ENCODE measurements at regions not wholly inside any gene's neighbourhood (a gene's known extent, or its start where the extent isn't known, plus 50 kb on each side); places are given as distances from the start of the nearest gene placed in this dataset.

DNA sequence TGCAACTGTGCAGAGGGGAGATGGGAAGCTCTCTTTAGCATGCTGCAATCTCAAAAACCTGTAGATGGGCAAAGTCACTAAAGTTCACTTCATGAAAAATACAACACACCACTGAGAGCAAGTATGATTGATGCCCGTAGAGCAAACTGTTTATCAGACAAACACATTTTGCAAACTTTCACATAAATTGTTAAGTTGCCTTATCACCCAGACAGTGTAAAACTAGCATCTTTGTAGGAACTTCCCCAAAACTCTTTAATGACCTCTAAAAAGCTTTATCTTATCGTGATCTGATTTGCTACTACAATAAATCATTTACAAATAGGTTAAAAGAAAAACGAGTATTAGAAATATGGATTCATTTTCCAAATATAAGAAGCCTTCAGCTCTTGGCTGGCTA is 391.0 kb downstream of the LMO4 start:
- no peak for DNase-seq (ENCODE audit: low spot score)

DNA sequence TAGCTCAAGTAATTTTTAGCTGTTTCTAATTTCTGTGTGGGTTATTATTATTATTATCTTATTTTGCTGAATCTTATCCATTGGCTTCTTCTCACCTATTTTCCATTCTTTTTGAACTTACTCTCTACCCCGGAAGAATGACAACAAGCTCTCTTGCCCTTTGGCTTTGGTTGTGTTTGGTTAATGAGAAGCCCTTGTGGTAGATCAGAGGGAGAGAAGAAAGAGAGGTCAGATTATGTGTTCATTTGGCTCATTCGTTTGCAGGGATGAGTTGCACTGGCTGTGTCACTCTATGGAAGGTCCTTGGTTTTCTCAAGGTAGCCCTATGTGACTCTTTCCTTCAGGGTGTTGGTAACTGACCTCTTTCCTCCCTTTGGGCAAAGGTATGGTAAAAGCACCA is 391.9 kb downstream of the LMO4 start:
- DNase-seq (ENCODE audit: low spot score), result no peak

DNA sequence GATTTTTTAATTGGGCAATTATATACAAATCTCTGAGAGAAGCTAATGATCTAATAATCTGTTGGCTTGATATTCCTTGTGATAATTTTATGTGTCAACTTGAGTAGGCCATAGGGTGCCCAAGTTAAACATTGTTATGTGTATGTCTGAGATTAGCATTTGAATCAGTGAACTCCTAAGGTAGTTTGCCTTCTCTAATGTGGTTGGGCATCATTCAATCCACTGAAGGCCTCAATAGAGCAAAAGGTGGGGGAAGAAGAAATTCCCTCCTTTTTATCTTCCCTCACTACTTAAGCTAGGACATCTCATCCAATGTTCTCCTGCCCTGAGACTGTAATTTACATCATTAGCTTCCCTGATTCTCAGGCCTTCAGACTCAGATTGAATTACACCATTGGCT is 394.5 kb downstream of the LMO4 start:
- DNase-seq (ENCODE audit: low spot score), result no peak

DNA sequence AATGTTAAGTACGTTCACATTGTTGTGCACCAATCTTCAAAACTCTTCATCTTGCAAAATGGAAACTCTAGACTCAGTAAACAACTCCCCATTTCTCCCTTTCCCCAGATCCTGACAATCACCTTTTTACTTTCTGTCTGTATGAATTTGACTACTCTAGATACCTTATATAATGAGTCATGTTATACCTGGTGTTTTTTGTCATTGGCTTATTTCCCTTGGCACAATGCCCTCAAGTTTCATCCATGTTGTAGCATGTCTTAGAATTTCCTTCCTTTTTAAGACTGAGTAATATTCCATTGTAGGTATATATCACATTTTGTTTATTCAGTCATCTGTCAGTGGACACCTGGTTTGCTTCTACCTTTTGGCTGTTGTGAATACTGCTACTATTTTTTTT is 399.5 kb downstream of the LMO4 start:
- no peak for DNase-seq (ENCODE audit: low spot score)

DNA sequence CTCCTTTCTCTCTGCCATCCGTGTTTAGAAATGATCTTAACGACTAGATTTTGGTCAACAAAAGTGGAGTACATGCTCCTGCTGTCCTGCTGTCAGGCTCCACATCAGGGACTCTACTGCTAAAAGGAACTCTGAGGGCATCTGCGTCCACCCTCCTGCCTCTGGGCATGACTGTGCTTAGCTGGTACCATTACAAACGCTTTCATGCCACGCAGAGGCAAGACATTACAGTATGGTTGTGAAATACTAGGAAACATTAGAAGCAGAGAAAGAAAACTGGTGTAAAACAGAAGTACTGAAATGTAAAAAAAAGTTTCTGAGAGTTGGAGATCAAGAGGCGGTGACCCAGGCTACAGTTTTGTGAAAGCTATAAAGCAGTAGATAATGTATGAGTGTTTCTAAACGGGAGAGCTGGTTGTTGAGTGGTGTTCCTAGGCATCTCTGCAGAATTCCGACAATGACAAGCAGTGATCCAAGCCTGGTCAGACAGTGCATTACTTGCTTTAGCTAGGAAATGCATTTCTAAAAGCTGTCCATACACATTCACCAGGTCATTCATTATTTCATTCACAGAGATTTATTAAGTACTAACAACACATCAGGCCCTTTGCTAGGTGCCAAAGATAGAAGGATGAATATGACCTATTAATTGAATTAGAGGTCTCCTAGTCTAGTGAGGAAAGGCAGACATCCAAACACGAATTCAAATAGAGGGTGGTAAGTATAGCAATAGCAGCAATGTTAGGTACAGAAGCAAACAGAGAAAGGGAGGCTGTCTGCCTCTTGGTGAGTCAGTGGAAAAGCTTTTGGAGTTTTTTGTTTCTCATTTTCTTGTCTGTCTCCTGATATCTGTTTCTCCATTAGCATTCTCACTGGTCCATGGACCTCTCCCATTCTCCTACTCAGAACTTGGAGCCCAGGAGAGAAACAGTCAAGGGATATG is 401.9 kb downstream of the LMO4 start:
- no peak for DNase-seq (ENCODE audit: low spot score)

DNA sequence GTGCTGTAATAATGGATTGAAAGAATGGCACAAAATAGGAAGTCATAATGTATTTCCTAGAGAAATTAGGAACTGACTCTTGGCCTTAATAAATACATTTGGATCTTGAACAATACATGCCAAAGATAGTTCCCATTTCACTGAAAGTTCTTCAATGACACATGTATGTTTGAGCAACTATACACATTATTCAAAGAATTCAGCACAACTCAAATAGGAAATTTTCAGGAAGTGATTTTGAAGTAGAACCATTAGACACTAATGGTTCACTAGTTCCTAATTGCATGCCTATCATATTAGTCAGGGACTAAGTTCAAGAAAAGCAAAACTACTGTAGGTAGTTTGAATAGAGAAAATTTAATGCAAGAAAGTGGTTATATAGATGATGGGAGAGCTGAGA is 404.7 kb downstream of the LMO4 start:
- DNase-seq (ENCODE audit: low spot score), result no peak

DNA sequence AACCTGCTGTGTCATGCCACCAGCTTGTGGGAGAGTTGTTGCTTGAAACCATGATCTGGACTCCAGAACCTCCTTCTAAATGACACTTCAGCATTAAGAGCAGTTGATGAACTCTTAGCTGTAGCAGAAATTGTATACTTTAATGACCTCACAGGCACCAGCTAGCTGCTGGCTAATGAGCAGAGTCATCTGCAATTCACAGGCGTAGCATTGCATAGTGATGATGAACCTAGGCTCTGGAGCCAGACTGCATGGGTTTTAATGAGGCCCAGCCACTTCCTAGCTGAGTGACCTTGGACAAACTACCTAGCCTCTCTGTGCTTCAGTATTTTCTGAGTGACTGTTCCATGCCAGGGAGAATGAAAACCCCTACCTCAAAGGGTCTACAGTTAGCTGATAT is 407.1 kb downstream of the LMO4 start:
- DNase-seq (ENCODE audit: low spot score), result no peak

DNA sequence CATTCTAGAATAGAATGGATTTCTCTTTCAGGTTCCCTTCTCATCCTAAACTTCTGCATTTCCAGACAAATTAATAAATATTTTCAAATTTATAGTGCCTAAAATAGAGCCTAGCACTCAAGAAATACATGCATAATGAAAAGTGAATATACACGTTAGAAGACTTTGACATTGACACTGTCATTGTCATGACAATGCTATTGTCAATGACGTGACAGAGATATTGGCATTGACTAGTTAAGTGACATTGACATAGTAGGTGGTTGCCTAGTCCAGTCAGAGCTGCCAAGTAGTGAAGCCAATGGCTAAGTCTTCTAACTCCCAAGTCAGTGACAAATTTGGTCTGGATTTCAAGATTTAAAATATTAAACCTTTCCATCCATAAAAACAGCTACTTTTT is 410.5 kb downstream of the LMO4 start:
- no peak for DNase-seq (ENCODE audit: low spot score)

DNA sequence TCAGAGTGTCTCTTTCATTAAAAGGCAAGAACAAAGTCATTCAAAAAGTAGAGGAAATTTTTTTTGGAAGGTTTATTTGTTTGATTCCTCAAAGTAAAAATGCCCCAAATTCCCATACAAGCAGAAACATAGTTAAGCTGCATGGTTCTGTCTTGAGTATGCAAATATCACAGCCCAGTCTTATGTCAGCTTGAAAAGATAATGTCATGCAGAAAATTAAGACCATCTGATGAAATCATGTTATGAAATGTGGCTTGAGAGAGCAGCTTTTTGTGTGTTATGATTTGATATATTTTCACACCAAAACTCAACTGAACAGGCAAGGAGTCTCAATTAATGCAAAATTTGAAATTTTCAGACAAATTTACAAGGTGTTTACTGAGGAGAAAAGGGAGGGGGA is 411.0 kb downstream of the LMO4 start:
- DNase-seq (ENCODE audit: low spot score), result no peak

DNA sequence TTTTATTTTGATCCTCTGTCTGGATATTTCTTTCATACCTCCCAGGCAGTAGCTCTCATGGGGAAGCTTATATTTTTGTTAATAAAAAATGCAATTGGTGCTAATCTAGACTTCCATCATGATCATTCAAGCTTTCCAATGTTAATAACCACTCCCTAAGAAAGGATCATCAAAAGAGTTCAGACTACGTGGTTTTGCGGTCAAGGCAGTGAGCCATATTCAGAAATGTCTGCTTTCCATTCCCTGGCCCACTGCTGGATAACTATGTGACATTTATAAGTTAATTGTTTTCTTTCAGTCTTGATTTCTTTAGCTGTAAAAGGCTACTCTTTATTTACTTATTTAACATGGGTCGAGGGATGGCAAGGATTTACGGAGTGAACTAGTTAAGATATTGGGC is 414.6 kb downstream of the LMO4 start:
- no peak for DNase-seq (ENCODE audit: low spot score)

DNA sequence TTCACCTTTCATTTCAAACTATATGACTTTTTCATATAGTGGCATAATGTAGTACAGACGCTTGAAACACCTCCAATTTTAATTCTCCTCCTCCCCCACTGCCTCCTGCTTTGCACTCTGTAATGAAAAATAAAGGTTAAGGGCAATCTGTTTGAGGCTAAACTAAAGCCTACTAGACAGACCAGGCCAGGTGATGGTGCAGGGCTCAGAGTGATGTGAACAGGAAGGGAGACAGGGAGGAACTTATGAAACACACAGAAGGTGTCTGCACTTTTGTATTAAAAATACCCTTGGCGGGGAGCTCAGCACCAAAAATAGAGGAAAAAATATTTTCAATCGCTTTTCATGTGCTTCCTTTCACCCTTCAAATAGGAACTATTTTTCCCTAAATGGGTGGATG is 415.4 kb downstream of the LMO4 start:
- DNase-seq (ENCODE audit: low spot score), result no peak

DNA sequence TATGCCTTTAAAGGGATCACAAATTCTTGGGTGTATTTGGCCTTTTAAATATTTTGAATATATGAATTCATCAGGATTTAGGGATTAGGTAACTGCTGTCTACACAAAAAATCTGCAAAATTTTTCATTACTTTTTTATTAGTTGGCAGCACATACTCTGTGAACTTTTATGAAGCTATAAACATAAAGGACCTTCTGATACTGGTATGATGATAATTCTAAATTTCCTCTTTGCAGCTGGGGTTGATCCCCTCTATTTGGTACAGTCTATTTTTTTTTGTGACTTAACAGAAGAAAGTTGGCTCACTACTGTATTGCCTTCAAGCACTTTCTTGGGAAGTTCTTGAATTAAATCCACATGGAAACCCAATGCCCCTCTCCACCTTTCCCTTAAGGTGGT is 416.1 kb downstream of the LMO4 start:
- DNase-seq (ENCODE audit: low spot score), result no peak

DNA sequence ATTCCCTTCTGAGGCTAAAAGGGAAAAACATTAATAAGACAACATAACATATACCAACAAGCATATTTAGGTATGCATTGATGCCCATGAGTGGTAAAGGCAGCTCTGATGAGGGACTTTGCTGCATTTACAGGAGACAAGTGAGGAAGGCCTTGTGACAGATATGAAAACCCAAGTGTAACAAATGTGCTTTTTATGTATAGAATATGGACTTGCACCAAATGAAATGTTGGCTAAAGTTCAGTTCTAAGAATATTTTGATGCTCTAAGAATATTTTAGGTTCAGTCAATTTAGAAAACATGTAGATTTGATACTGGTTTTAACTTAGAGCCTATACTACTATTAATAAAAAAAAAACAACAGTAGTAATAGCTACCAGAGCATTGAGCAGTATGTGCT is 424.7 kb downstream of the LMO4 start:
- DNase-seq (ENCODE audit: low spot score), result no peak

DNA sequence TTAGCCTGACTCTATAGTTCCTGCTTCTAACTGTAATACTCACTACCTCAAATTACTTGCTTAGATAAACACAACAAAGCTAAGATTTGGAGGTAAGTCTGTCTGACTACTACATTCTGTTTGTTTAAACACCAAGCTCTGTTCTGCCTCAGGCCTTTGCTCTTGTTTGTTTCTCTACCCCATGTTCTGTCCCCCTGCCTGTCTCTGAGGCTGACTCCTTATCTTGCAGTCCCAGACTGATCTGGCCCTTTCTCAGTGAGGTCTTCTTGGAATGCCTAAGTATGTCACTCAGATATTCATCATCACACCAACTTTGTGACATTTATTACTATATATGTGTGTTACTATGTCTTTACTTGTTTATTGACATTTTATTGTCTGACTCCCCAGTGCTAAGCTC is 425.5 kb downstream of the LMO4 start:
- no peak for DNase-seq (ENCODE audit: low spot score)

DNA sequence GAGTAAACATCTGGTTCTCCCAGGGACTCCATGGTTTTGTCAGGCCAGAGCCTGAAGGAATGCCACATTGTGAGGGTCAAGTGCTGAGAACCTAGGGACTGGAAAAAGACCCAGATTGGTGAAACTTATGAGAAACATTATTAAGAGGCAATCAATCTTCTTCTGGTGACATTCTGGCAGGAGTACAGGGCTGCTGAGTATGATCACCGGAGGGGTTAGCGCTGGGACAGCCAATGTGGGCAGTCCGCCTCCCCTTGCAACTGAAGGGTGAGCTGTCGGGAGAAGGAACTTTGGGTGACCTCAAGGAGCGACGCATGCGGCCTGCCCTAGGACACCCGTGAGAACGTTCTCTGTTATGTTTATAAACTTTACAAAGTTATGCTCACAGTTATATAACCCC is 429.0 kb downstream of the LMO4 start:
- no peak for DNase-seq (ENCODE audit: low spot score)

DNA sequence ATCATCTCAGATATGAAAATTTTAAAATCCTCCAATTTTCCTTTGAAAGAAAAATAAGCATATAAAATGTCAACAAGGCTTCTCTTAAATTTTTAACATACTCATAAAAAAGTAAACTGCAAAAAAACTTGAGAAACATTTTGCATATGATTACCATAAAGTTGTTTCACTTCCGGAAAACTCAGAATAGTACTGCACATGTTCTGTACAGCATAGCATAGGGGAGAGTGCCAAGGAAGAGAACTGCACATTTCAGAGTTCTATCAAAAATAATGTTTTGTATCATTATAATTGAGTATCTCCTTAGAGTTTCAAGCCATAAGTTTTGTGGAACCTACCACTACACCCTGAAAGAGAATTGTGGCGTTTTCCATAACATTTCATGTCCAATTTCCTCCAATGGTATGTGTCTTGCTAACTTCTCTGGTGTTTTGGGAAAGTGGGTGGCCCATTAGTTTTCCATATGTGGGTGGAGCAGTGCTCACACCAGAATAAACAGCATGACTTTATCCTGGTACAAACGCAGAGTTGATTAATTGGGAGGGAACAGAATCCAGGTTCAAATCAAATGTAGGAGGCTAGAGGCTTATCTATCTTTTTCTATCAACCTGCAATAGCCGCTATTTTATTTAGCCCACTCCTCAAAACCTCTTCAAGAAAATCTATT is 430.9 kb downstream of the LMO4 start:
- DNase-seq (ENCODE audit: low spot score), result no peak

DNA sequence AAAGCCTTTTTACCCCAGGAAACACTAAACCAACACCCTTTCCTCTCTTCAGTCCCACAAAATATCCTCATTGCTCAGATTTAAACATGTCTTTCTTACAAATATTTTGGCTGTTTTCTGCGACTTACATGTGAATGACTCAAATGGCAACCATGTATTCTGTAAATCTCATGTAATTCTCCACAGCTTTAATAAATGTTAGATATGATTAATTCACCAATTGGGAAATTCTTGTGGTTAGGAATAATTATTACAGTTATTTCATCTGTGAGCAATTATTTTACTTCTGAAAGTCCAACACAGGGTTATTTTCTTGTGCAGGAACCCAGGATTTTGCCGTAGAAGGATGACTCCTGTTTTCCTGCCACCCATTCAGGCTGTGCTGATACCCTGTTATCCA is 431.5 kb downstream of the LMO4 start:
- DNase-seq (ENCODE audit: low spot score), result no peak

DNA sequence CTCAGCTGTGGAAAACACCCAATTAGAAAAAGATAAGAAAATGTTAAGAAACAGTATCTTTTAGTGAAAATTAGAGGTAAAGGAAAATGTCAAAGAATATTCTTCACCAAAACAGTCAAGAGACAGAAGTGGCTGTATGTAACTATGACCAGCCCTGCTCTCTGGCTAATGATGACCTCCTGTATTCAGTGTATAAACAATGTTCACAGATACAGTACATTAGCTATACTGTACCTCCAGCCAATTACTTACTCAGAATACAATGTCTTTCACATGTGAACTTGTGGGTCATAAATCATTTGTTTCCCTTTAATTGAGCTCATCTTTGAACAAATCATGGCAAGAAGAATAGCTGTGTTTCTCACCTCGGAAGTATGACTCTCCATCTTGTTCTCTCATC is 432.0 kb downstream of the LMO4 start:
- DNase-seq (ENCODE audit: low spot score), result no peak

DNA sequence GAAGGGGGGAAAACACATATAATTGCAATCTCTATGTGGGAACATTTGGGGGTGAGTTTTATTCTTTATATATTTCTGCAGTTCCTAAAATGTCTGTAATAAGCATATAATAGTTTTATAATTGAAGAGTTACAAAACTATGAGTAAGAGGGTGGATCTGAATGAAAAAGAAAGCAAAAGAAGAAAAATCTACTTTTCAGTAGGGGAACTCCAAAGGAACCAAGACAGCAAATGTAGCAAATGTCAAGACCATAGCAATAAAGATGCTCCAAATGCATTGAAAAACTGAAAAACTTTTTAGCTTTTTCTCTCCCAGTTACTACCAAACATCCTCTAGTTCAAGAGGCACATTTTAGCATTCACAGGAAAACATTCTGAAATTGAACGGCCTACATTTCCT is 434.8 kb downstream of the LMO4 start:
- DNase-seq (ENCODE audit: low spot score), result no peak

DNA sequence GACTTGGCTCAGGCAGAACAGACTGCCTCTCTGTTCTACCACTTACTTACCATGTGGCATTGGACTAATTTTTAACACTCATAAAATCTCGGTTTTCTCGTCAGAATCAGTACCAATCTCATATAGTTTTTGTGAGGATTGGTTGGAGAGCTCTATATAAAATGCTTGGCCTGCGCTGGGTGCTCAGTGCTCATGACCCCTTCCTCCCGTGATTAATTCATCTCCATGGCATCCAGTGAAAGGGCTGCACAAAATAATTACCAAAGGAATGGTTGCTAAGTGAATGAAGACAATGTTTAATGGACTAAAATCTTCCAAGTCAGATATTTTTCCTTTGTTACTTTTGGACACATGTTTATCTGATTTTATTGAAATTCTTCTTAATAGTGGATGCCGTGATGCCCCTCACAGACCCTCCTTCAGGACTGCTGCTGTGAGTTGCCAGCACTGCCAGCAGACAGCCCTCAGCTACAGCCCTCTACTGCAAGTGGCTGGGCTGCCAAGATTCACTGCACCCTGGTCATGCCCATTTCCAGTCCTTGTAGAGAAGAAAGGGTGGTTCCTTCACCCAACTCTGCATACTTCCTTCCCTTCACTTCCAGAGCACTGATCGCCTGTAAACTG is 436.5 kb downstream of the LMO4 start:
- DNase-seq (ENCODE audit: low spot score), result no peak

DNA sequence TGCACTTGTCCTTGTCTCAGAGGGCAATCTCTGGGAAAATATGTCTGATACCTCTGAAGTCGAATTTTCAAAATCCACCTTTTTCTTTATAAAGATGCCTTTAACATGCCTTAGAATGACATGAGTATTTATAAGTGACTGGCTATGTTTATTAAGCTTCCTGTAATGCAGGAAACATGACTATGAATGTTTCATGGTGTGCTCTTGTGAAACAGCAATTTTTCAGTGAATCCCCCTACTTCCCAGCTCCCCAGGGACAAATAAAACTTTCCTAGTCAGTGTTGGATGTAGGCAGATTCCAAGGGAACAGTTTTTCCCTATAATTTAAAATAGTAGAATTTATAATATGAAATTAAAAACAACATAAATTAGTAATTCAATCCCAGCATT is 437.0 kb downstream of the LMO4 start:
- DNase-seq (ENCODE audit: low spot score), result no peak

DNA sequence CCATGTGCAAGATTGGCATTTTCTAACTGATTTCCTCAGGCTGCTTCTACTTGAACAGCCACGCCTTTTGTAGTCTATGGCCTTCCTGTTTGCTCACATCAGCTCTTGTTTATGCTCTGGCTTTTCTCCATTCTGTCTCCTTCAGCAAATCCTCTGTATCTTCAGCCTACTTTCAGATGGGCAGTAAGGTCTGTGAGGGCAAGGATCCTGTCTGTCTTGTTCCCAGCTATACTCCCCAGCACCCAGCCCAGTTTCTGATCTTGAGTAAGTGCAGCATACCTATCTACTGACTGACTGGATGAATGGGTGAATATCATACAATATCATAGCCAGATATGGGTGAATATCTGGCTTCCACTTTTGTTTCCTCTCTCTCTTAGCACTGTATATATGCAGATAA is 438.1 kb downstream of the LMO4 start:
- no peak for DNase-seq (ENCODE audit: low spot score)

DNA sequence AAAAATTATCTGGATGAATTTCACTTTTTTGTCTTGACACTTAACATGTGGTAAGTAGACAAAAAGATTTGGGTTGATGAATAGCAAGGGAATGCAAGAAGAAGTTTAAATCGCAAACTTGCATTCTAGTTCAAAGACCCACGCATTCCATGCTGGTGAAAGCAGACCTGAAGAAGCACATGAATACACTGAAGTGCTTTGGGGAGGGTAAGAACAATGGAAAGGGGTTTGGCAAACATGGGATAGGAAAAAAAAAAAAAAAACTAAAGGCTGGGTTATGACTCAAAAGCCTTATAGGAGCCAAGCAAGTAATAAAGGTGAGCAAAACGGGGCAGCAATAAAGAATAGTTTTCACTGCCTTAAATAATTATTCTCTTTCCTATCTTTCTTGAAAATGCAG is 450.2 kb downstream of the LMO4 start:
- no peak for DNase-seq (ENCODE audit: low spot score)

All from mucosa of gallbladder (tissue), 1 donor.